ENCODE measurements at regions not wholly inside any gene's neighbourhood (a gene's known extent, or its start where the extent isn't known, plus 50 kb on each side); places are given as distances from the start of the nearest gene placed in this dataset.

GRCh38 chr1:104919188-104919587, 1169.5 kb downstream of the AMY1C start:
- TF ChIP-seq CTCF (IDR thresholded peaks at IDR 0.05 in 4 of 5, conservative IDR thresholded peaks at IDR 0.05 in 1 of 5) (no peak), POLR2A (IDR thresholded peaks at IDR 0.05) (no peak)

GRCh38 chr1:104921525-104921924, 1171.8 kb downstream of the AMY1C start:
- DNase-seq (no peak), ATAC-seq (no peak)
- H3K9me3 ChIP-seq: no peaks in the 10 kb centered on the region
- no peaks in the 10 kb centered on the region for H3K27me3 ChIP-seq
- in situ Hi-C loops (cut with MboI; ENCODE audit: low sequenced_read_pairs in 4 of 4): loop anchor here in 1 of 4 donors (25.0 kb wide), 1 partner anchor 109 kb away; no protein-coding TSS in a partner anchor
- intact Hi-C loops (cut with DNase I; ENCODE audit: low total_unique reads): no loop called here
- TF ChIP-seq CTCF (IDR thresholded peaks at IDR 0.05 in 4 of 5, conservative IDR thresholded peaks at IDR 0.05 in 1 of 5): no peak
- TF ChIP-seq POLR2A (IDR thresholded peaks at IDR 0.05): no peak
- no peak overlapping the region for H3K4me3 ChIP-seq
- H3K27ac ChIP-seq: no peak overlapping the region
- H3K4me1 ChIP-seq: no peaks in the 10 kb centered on the region
- no peaks in the 10 kb centered on the region for H3K36me3 ChIP-seq

More at GRCh38 chr1:104919188-104919587, 1169.5 kb downstream of the AMY1C start:
- DNase-seq (no peak), ATAC-seq (no peak)
- intact Hi-C loops (cut with DNase I; ENCODE audit: low total_unique reads): no loop called here
- in situ Hi-C loops (cut with MboI; ENCODE audit: low sequenced_read_pairs in 4 of 4): loop anchor here in 1 of 4 donors (25.0 kb wide), 1 partner anchor 107 kb away; no protein-coding TSS in a partner anchor
- no peaks in the 10 kb centered on the region for H3K36me3 ChIP-seq
- no peaks in the 10 kb centered on the region for H3K9me3 ChIP-seq
- no peak overlapping the region for H3K4me3 ChIP-seq
- no peak overlapping the region for H3K27ac ChIP-seq
- no peaks in the 10 kb centered on the region for H3K4me1 ChIP-seq
- no peaks in the 10 kb centered on the region for H3K27me3 ChIP-seq

- intact Hi-C loops (cut with DNase I; ENCODE audit: low total_unique reads): no loop called here
- TF ChIP-seq POLR2A (IDR thresholded peaks at IDR 0.05) (no peak), CTCF (IDR thresholded peaks at IDR 0.05 in 4 of 5, conservative IDR thresholded peaks at IDR 0.05 in 1 of 5) (no peak)
- in situ Hi-C loops (cut with MboI; ENCODE audit: low sequenced_read_pairs in 4 of 4): loop anchor here in 1 of 4 donors (25.0 kb wide), 1 partner anchor 111 kb away; no protein-coding TSS in a partner anchor
These were observed 1173.4 kb downstream of the AMY1C start for GRCh38 chr1:104923075-104923474.

GRCh38 chr1:104929280-104929679, 1179.6 kb downstream of the AMY1C start:
- H3K27ac ChIP-seq: no peak overlapping the region
- no peaks in the 10 kb centered on the region for H3K27me3 ChIP-seq
- DNase-seq (no peak), ATAC-seq (no peak)
- intact Hi-C loops (cut with DNase I; ENCODE audit: low total_unique reads): no loop called here
- in situ Hi-C loops (cut with MboI; ENCODE audit: low sequenced_read_pairs in 4 of 4): no loop called here
- TF ChIP-seq CTCF (IDR thresholded peaks at IDR 0.05 in 4 of 5, conservative IDR thresholded peaks at IDR 0.05 in 1 of 5): no peak
- TF ChIP-seq POLR2A (IDR thresholded peaks at IDR 0.05): no peak
- no peaks in the 10 kb centered on the region for H3K4me1 ChIP-seq
- H3K4me3 ChIP-seq: no peak overlapping the region
- H3K36me3 ChIP-seq: no peaks in the 10 kb centered on the region
- no peaks in the 10 kb centered on the region for H3K9me3 ChIP-seq

More at GRCh38 chr1:104923075-104923474, 1173.4 kb downstream of the AMY1C start:
- ATAC-seq: no peak
- DNase-seq: no peak
- Histone ChIP-seq H3K4me1 (no peaks in the 10 kb centered on the region), H3K36me3 (no peaks in the 10 kb centered on the region), H3K4me3 (no peak overlapping the region), H3K9me3 (no peaks in the 10 kb centered on the region), H3K27ac (no peak overlapping the region), H3K27me3 (no peaks in the 10 kb centered on the region)
